Neural crest cell (in vitro differentiated cells): ENCODE measurements at regions not wholly inside any gene's neighbourhood (a gene's known extent, or its start where the extent isn't known, plus 50 kb on each side); places are given as distances from the start of the nearest gene placed in this dataset.
"Not testable (repeated sequence)": the region's sequence is repeated elsewhere in the genome, so short reads cannot be mapped to it uniquely, and the experiment has no call there.

Experiments used
- DNase-seq: peaks from one replicate; pipeline ENCODE4 v3.0.0; 2021; ENCODE audit warnings: low read depth, mixed read lengths, low spot score
- H3K27ac Mint-ChIP-seq: one replicate; pipeline ENCODE4 v1.8.0; 2021; ENCODE audit warnings: mild to moderate bottlenecking, mixed read lengths; ENCODE audit not compliant: unreplicated experiment
- H3K27me3 Mint-ChIP-seq: 2 replicates; pipeline ENCODE4 v1.8.0; 2021; ENCODE audit warnings: low read depth, mild to moderate bottlenecking, mixed read lengths
- H3K36me3 Mint-ChIP-seq: 2 replicates; pipeline ENCODE4 v1.8.0; 2021; ENCODE audit warnings: low read depth, mild to moderate bottlenecking, mixed read lengths
- H3K4me1 Mint-ChIP-seq: 2 replicates; pipeline ENCODE4 v1.8.0; 2021; ENCODE audit warnings: mixed read lengths
- H3K4me3 Mint-ChIP-seq: one replicate; pipeline ENCODE4 v1.8.0; 2021; ENCODE audit warnings: mild to moderate bottlenecking, mixed read lengths
- H3K9me3 Mint-ChIP-seq: 2 replicates; pipeline ENCODE4 v1.8.0; 2021; ENCODE audit warnings: mixed read lengths
- CTCF ChIP-seq: fragments of 200-600 bp; sonication (generic); conservative IDR thresholded peaks from 2 replicates; pipeline ENCODE4 v1.5.0; 2021; ENCODE audit warnings: antibody characterized with exemption, mild to moderate bottlenecking

GRCh38 chr11:3434976-3435375, 56.0 kb upstream of the ZNF195 start:
- Mint-ChIP-seq H3K36me3 (no peaks in the 10 kb centered on the region), H3K27me3 (peaks cover 10% of the 10 kb centered on the region), H3K9me3 (no peaks in the 10 kb centered on the region), H3K4me3 (no peak overlapping the region), H3K4me1 (no peaks in the 10 kb centered on the region), H3K27ac (no peak overlapping the region)
- TF ChIP-seq CTCF: no peak
- no peak for DNase-seq

- H3K9me3 Mint-ChIP-seq, H3K4me1 Mint-ChIP-seq, H3K27ac Mint-ChIP-seq, DNase-seq, H3K36me3 Mint-ChIP-seq, H3K4me3 Mint-ChIP-seq: not testable (repeated sequence)
- peaks cover 43% of the 10 kb centered on the region for H3K27me3 Mint-ChIP-seq
These were observed 50.2 kb upstream of the ZNF195 start for GRCh38 chr11:3429191-3429590.
